ENCODE measurements at regions not wholly inside any gene's neighbourhood (a gene's known extent, or its start where the extent isn't known, plus 50 kb on each side); places are given as distances from the start of the nearest gene placed in this dataset.

DNA sequence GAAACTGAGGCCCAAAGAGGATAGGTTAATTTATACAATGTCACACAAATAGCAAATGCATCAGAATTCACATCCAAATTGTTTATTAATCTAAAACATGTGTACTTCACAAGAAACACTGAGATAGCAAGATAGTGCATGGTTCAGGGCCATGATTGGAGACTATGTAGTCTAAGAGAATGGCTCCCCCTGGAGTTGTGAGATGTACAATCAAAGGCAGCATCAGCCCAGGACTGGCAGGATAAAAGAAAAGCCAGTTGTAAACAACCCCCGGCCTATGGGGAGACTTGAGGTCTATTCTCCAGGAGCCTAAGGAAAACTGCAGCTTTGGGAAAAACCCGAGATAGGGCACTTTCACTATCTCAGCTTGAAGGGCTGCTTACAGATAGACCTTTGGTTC is 511.0 kb downstream of the OMA1 start:
- TF ChIP-seq GLIS3 (CRISPR knock-in tag; IDR thresholded peaks at IDR 0.05) (no peak), CSDC2 (CRISPR knock-in tag; IDR thresholded peaks at IDR 0.05) (no peak), PATZ1 (CRISPR knock-in tag; IDR thresholded peaks at IDR 0.05; ENCODE audit: borderline replicate concordance) (no peak), ZNF8 (CRISPR knock-in tag; IDR thresholded peaks at IDR 0.05) (no peak), ARNTL (CRISPR knock-in tag; IDR thresholded peaks at IDR 0.05; ENCODE audit: borderline replicate concordance, low read depth) (no peak), PPARA (CRISPR knock-in tag; IDR thresholded peaks at IDR 0.05; ENCODE audit: borderline replicate concordance) (no peak), TSHZ2 (CRISPR knock-in tag; IDR thresholded peaks at IDR 0.05) (no peak), ZC3H10 (CRISPR knock-in tag; IDR thresholded peaks at IDR 0.05) (no peak), TCF4 (CRISPR knock-in tag; IDR thresholded peaks at IDR 0.05; ENCODE audit: borderline replicate concordance) (no peak), ZNF70 (CRISPR knock-in tag; IDR thresholded peaks at IDR 0.05) (no peak)
